ENCODE measurements at regions not wholly inside any gene's neighbourhood (a gene's known extent, or its start where the extent isn't known, plus 50 kb on each side); places are given as distances from the start of the nearest gene placed in this dataset.

- Histone ChIP-seq H3K9me3 (no peaks in the 10 kb centered on the region), H3K4me3 (no peak overlapping the region), H3K36me3 (no peaks in the 10 kb centered on the region), H3K27me3 (no peaks in the 10 kb centered on the region), H3K27ac (peak overlapping the region; percentile 71 to 100), H3K4me1 (peaks cover 26 to 44% of the 10 kb centered on the region in 2 donors)
- intact Hi-C loops (cut with DNase I; ENCODE audit: low total_unique reads): no loop called here
- no peak for DNase-seq
- TF ChIP-seq POLR2A (IDR thresholded peaks at IDR 0.05) (no peak), CTCF (IDR thresholded peaks at IDR 0.05) (no peak)
Observed at GRCh38 chr3:141425523-141426233, 57.4 kb downstream of the ZBTB38 start.

DNA sequence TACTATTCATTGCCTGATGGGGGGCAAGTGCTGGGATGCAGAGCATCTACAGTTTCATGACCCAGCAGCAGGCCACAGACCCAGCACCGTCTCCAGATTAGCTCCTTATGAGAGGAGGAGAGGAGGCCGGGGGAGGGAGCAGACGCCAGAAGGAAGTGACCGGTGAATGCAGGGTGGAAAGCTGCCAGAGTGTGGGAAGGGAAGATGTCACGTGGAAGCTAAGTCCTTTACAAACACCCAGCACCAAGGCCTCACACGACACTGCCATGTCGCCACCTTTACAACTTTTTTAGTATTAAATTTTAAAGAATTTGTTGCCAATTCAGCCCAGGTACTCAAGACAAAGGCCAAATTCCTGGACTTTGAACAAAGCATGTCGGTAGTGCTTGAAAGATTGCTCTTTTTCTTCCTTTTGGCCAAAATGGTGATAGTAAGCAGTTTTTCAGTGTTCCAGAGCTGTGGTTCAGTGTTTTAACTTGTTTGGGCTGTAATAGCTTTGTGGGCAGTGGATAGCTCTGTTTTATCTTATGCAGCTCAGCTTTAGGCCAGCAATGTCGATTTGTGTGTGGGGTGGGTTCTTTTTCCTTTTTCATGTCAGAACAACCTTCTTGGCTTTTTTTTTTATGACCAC is 58.2 kb downstream of the ZBTB38 start:
- Histone ChIP-seq H3K36me3 (no peaks in the 10 kb centered on the region), H3K4me3 (no peak overlapping the region), H3K4me1 (peaks cover 25 to 41% of the 10 kb centered on the region in 2 donors), H3K27me3 (no peaks in the 10 kb centered on the region), H3K9me3 (no peaks in the 10 kb centered on the region), H3K27ac (peak overlapping the region; percentile 71 to 100)
- intact Hi-C loops (cut with DNase I; ENCODE audit: low total_unique reads): no loop called here
- TF ChIP-seq CTCF (IDR thresholded peaks at IDR 0.05) (no peak), POLR2A (IDR thresholded peaks at IDR 0.05) (no peak)
- DNase-seq: peak; percentile 85 to 91

DNA sequence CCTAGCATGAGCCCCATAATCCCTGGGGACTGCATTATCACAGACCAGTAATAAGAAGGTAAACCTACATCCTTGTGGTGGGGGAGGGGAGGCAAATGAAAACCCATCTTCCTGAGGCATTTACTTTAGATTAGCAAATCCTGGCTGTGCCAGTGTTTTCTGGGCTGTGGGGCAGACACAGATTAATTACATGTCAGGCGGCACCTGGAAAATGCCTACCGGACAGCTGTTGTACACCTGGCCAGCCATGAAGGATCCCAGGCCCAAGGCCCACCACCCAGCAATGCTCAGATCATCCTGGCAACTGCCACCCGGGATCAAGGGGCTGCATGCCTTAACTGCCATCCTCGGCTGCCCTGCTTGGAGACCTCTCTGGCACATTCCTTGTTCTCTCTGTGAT is 59.1 kb upstream of the RASA2 start:
- Histone ChIP-seq H3K27ac (peak overlapping the region; percentile 71 to 100), H3K36me3 (no peaks in the 10 kb centered on the region), H3K9me3 (no peaks in the 10 kb centered on the region), H3K4me1 (peaks cover 20 to 34% of the 10 kb centered on the region in 2 donors), H3K27me3 (no peaks in the 10 kb centered on the region), H3K4me3 (no peak overlapping the region)
- TF ChIP-seq POLR2A (IDR thresholded peaks at IDR 0.05) (no peak), CTCF (IDR thresholded peaks at IDR 0.05) (no peak)
- intact Hi-C loops (cut with DNase I; ENCODE audit: low total_unique reads): no loop called here
- DNase-seq: no peak

DNA sequence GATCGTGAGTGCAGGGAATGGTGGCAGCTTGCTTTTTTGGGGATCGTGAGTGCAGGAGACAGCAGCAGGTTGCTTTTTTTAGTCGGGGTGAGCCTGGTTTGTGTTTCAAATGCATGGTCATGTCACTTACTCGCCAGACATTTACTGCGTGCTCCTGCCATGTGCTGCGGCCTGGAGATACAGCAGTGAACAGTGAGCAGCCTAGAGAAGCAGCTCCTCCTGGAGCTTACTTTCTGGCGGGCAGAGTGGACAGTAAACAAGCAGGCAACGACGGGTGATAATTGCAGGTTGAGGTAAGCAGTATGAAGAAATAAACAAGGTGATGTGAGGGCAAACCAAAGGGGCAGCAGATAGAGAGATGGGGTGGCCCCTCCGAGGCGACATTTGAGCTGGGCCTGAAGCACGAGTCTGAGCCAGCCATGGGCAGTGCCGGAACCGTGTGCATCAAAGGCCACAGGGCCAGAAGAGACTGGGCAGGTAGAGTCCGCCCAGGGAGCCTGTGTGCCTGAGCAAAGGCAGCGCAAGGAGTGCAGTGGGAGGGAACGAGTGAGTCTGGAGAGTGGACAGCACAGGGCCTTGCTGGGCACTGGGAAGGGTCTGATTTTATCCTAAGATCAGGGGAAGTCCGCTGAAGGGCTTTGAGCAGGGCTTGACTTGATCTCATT is 57.3 kb upstream of the RASA2 start:
- Histone ChIP-seq H3K36me3 (no peaks in the 10 kb centered on the region), H3K4me3 (no peak overlapping the region), H3K27me3 (no peaks in the 10 kb centered on the region), H3K9me3 (no peaks in the 10 kb centered on the region), H3K27ac (peak overlapping the region; percentile 75 to 100), H3K4me1 (peaks cover 17 to 34% of the 10 kb centered on the region in 2 donors)
- no peak for DNase-seq
- intact Hi-C loops (cut with DNase I; ENCODE audit: low total_unique reads): no loop called here
- TF ChIP-seq CTCF (IDR thresholded peaks at IDR 0.05): no peak
- no peak for TF ChIP-seq POLR2A (IDR thresholded peaks at IDR 0.05)

DNA sequence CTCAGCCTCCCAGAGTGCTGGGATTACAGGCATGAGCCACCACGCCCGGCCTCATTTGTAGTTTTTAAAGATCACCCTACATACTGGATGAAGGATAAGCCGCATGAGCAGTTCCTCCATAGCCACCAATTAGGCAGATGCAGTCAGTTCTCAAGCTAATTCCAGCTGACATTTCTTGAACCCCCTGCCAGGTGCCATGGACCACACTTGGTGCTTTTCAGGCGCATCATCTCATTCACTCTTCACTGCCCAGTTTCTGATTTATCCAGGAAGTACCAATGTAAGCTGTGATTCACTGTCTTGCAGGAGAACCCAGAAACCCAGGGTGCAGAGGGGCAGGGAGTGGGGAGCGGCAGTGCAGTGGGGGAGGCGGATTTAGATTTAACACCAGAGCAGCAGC is 56.5 kb upstream of the RASA2 start:
- Histone ChIP-seq H3K4me1 (peaks cover 17 to 33% of the 10 kb centered on the region in 2 donors), H3K27ac (peak overlapping the region; percentile 75 to 100), H3K27me3 (no peaks in the 10 kb centered on the region), H3K4me3 (no peak overlapping the region), H3K9me3 (no peaks in the 10 kb centered on the region), H3K36me3 (no peaks in the 10 kb centered on the region)
- no peak for TF ChIP-seq CTCF (IDR thresholded peaks at IDR 0.05)
- TF ChIP-seq POLR2A (IDR thresholded peaks at IDR 0.05): no peak
- DNase-seq: no peak
- intact Hi-C loops (cut with DNase I; ENCODE audit: low total_unique reads): no loop called here
